Activated CD8-positive, alpha-beta memory T cell treated with anti-CD3 and anti-CD28 coated beads for 24 hours (primary cell): ENCODE measurements at regions not wholly inside any gene's neighbourhood (a gene's known extent, or its start where the extent isn't known, plus 50 kb on each side); places are given as distances from the start of the nearest gene placed in this dataset.
"Not testable (repeated sequence)": the region's sequence is repeated elsewhere in the genome, so short reads cannot be mapped to it uniquely, and the experiment has no call there.

Experiments used
- DNase-seq: peaks from one replicate; pipeline ENCODE4 v3.0.0-alpha.2; 2020

DNA sequence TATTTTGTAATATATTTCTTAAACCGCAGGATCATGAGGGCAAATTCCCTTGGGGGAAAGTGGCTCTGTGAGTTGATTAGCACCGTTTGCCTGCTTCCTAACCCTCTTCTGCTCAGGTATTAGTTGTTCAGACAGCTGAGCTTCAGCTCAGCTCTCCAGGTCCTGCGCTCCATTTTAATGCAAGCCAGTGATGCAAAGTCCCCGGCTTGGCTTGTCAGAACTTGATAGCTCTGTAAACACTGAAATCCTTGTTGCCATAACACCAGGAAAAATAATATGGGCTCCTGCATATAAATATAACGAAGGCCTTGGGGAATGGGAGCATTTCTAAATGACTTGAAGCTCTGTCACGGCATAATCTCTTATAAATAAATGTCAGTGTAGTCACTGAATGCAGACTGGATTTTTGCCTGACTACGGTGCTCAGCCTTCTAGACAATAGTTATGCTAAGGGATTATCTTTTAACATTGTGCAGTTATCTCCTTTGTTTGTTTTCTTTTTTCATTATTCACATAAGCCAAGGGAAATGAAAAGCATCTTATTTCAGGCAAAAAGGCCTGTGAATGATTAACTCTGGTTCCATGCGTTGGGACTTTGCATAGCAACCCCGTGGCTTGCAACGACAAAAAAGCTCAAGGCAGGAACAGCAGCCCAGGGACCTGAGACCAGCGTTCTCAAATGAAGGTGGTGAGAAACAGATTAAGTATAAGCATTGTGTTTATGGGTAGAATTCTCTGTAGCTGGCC, 253.2 kb downstream of the SPRY1 start:
- no peak for DNase-seq

DNA sequence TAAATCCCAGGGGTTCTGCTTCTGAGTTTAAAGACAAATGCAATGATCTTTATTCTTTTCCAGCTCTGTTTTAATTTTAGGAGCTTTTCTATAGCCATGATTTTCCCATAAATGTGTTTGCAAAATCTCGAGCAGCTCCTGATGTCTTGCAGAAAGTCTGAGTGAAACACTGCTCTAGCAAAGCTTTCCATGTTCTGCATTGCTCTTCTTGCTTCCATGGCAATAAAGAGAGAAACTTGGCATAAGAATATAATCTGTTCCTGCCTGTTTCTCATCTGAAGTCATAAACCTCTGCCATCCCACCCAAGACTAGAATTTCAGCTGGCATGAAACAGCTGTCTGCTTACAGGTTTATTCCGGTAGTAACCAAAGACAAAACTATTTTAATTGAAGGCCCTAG, 254.5 kb downstream of the SPRY1 start:
- DNase-seq = no peak

DNA sequence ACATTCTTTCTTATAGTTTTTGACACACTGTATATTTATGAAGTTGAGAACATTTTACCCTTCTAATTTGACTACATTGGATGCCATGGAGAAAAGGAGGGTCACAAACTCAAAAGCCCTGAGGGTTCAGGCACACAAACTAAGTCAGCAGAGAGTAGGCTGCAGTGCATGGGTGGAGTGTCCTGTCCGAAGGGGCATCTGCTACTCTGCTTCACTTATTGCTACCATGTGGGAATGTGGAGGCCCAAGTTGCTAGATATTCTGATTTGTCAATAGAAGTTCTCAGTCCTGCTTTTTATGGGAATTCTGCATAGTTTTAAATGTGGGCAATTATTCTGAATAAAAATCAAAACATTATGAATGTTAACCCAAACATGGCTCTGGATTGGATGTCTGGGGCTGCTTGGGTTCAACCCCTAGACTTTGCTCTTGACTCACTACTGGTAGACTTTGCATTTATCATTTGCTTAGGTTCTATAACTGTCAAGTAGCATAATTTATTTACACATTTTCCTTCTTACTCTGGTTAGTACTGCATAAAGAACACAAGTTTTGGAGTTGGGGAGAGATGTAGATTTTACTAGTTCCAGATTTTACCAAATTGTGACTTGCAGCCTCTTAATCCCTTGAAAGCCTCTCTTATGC, 255.1 kb downstream of the SPRY1 start:
- DNase-seq = no peak

GRCh38 chr4:123652476-123652875, 255.9 kb downstream of the SPRY1 start:
- no peak for DNase-seq

GRCh38 chr4:123653236-123653635, 256.6 kb downstream of the SPRY1 start:
- no peak for DNase-seq

GRCh38 chr4:123656746-123657294, 260.2 kb downstream of the SPRY1 start:
- not testable (repeated sequence) for DNase-seq

DNA sequence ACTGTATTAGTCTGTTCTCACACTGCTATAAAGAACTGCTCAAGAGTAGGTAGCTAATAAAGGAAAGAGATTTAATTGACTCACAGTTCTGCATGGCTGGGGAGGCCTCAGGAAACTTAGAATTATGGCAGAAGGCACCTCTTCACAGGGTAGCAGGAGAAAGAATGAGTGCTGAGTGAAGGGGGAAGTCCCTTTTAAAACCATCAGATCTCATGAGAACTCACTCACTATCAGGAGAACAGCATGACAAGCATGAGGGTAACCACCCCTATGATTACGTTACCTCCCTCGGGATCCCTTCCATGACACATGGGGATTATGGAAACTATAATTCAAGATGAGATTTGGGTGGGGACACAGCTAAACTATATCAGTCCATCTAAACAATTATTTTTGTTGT, 261.0 kb downstream of the SPRY1 start:
- not testable (repeated sequence) for DNase-seq

DNA sequence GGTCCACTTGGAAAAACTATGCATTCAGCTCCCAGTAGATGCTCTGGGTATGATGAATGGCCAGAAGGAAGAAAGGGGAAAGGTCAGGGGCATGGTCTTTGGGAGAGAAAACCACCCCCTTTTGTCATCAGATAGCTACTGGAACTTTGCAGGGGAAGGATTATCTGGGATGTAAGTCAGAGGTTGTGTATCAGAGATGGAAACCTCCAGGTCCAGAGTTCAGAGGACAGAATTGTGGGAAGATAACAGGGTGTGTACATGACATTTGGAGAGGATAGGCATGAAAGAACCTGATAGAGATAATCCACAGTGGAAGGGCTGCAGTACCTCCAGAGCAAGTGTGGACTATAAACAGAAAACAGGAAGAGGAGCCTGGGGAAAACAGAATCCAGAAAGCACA, 262.7 kb downstream of the SPRY1 start:
- no peak for DNase-seq

DNA sequence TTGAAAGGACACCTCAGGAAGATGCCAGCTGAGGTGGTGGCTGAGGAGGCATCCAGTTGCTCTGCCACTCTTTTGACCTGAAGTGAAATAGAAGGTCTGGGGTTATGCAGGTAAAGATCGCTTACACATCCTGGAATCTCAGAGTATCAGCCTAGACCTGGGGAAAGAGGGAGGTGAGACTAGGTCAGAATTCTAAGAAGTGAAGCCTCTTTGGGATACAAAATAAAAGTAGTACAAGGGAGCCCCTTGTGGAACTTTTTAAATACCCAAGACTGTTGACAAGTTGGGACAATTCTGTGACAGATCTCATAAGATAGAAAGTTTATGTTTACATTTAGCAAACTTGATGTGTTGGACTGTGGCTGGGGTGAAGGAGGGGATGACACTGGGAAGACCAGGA, 263.1 kb downstream of the SPRY1 start:
- no peak for DNase-seq

DNA sequence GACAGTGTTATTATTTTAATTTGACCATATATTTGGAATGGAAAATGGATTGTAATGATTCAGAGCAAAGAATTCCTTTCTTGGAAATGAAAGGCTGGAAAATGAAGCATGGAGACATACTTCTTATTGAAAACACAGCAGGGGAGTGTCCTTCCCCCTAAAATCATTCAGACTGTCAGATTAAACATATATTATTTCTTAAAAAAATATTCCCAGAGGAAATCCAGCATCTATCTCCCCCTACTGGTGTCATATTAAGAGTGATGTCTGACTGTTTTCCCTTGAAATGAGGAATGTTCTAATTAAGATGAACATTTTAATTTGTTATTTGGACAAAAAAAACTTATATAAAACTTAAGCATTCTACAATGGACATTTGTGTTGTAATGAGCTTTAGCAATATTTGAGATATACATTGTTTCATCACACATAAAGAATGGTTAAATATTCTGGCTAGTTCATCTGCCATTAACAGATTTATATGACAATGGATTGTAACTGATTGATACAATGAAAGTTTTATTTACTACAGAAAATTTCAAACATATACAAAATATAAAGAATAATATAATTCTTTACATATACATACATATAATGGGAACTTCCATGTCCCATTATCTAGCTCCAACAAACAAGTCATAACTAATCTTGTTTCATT, 264.6 kb downstream of the SPRY1 start:
- no peak for DNase-seq

GRCh38 chr4:123662827-123663226, 266.2 kb downstream of the SPRY1 start:
- DNase-seq = no peak

GRCh38 chr4:123666486-123666885, 269.9 kb downstream of the SPRY1 start:
- DNase-seq = no peak

GRCh38 chr4:123667496-123667895, 270.9 kb downstream of the SPRY1 start:
- DNase-seq = no peak

DNA sequence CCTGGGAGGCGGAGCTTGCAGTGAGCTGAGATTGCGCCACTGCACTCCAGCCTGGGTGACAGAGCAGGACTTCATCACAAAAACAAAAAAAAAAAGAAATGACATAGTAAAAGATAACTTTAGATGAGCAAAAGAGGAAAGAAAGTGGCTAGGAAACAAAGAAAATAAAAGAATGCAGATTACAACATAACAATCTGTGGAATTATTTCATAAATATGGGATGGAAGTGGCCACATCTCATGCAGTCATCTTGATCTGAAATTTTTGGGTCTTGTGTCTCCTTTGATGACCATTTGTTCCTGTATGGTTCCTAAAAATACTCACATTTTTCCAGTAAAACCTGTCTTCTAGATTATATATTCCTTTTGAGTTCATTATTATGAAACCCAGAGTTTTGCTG, 271.4 kb downstream of the SPRY1 start:
- no peak for DNase-seq

DNA sequence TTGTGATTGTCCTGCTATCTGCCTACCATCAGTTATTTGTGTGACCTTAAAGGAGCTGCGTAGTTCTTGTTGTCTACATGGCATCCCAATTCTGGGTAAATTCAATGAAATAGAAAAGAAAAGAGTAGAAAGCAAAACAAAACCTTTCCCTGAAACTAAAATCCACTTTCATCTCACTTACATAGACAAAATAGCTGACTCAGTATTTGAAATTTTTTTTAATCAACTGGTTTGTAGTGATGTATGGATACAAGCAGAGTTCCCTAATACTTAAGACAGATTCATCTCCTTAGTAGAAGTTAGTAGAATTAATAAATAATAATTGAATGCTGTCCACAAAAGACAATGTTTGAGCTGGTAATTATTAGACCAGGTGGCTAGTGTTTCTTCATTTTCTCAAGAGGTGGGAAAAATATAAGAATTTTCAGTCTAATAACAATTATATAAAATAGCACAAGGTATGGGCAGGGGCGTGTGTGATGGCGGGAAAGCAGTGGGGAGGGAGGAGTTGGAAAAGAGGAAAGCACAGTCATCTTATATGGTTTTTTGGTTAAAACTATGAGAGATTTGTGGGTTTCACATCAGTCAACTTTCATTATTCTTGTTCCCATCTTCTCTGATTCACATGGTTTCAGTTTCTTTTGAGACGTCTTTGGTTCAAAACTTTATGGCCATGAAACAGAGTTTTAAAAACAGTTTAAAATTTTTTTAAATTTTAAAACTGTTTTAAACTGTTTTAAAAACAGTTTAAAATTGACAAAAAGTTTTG, 275.2 kb downstream of the SPRY1 start:
- no peak for DNase-seq

DNA sequence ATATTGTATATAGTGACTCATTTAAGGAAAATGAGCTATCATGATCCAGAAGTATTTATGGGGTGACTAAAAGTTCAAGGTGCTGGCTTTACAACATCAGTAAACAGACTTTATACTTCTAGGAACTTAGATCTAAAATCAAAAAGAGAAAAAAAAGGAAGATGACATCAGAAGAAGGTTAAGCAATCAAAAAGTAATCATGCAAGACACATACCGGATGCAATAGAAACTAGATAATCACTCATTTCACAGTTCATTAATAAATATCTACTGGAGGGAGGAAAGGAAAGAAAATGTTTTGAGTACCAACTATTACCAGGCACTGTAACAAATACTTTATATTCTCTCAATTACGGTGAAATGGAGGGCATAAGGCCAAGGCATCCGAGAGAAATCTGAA, 276.4 kb downstream of the SPRY1 start:
- DNase-seq = no peak

DNA sequence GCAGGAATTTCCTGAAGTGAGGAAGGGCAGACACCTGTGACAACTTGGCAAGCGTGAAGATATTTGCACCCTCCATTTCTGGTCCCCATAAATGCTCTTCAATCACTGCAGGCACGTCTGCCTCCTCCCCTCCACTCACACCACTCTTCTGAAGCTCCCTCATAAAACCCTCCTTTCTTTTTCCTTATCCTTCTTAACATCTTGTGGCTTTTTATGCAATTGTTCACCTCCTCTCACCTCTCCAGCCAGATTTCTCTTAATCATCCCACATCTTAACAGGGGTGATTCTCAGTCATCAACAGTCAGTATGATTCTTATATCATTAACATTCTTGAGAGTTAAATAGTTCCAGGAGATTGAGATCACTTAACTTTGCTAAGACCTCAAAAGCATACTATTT, 277.4 kb downstream of the SPRY1 start:
- no peak for DNase-seq

GRCh38 chr4:123674762-123675465, 278.3 kb downstream of the SPRY1 start:
- no peak for DNase-seq

GRCh38 chr4:123675567-123675966, 279.0 kb downstream of the SPRY1 start:
- DNase-seq = no peak

DNA sequence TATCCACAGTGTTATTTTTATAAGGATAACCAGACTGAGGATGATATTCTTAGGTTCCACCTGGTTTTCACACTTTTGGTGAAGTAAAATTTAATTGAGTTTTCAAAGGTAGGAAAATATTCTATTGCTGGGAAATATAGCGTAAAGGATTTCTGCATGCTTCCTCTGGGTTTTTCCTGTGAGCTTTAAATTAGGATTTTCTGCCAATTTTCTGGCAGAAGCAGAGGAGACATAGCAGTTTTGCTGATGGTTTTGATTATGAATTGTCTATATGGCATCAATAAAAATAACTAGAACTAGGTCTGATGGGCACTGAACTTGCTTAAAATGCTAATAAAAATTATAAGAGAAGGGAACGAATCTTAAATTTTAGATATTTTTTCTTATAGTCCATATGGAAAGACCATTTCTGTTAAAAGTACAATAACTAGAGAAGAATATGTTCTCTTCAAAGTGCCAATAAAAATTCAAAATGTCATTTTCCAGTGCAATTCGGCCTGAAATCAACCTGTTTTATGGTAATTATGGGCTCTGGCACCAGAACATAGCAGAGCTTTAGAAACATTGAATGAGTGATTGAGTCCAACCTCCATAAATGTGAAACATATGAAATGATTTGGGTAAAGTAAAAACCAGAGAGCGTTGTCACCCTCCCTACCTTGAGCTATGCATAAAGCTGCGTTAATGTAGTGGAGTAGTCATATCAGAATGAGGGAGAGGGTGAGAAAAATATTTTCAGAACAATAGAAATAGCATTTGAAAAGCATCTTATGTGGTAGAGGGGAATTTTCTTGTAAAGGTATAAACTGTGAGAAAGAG, 279.7 kb downstream of the SPRY1 start:
- DNase-seq = no peak

DNA sequence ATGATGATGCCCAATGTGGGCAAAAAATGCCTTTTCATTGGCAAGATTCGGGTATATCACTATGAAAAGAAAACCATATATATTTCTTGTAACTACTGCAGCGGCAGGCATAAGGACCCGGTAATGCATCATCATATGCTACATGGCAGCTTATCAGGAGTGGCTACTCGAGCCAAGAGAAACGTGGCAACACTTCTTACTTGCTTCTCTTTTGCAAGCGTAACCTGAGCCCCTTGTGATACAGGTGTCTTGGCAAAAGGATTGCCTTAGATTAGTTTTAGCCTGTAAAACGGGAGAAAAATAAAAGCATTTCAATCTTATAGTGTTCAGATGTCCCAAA, 280.3 kb downstream of the SPRY1 start:
- DNase-seq = no peak

GRCh38 chr4:123682931-123683330, 286.3 kb downstream of the SPRY1 start:
- no peak for DNase-seq
